OCI-LY7 (cell line): ENCODE measurements at regions not wholly inside any gene's neighbourhood (a gene's known extent, or its start where the extent isn't known, plus 50 kb on each side); places are given as distances from the start of the nearest gene placed in this dataset.

Source experiments
- BruUV-seq: library from RNA; stranded (reverse); fragments of 400-500 nt; replicated peaks from 2 replicates; lab custom pipeline; 2021; lab: Mats Ljungman, UMichigan
- CTCF ChIA-PET: fragments of 300-600 bp; sonication (Branson Sonifier 250); formaldehyde crosslinking; loops from one replicate; lab custom pipeline; 2022; ENCODE audit warnings: antibody characterized with exemption; ENCODE audit not compliant: unreplicated experiment; lab: Charles Lee
- POLR2A ChIA-PET: fragments of 300-600 bp; sonication (Branson Sonifier 250); formaldehyde crosslinking; loops from one replicate; lab custom pipeline; 2022; ENCODE audit warnings: antibody characterized with exemption; lab: Charles Lee
- DNase-seq: peaks from one replicate; pipeline ENCODE4 v3.0.0-alpha.2; 2015; ENCODE audit warnings: low spot score
- H2AFZ ChIP-seq: fragments of 200-600 bp; sonication (generic), shearing (Covaris generic); 2 replicates; pipeline ENCODE4 v1.6.1; 2014; ENCODE audit warnings: mild to moderate bottlenecking, antibody characterized with exemption, low read length, moderate library complexity
- H3K27ac ChIP-seq: fragments of 200-600 bp; sonication (generic); 2 replicates; pipeline ENCODE4 v1.5.1; 2014; ENCODE audit warnings: mixed run types, low read depth, mild to moderate bottlenecking, moderate library complexity, low read length, inconsistent platforms; ENCODE audit not compliant: poor library complexity, severe bottlenecking
- H3K36me3 ChIP-seq: fragments of 200-600 bp; sonication (generic); 2 replicates; pipeline ENCODE4 v1.6.1; 2014; ENCODE audit warnings: mild to moderate bottlenecking, antibody characterized with exemption, low read length, moderate library complexity, mixed read lengths; ENCODE audit not compliant: insufficient read depth
- H3K4me1 ChIP-seq: fragments of 200-600 bp; sonication (generic); 2 replicates; pipeline ENCODE4 v1.5.1; 2014; ENCODE audit warnings: mild to moderate bottlenecking, low read length; ENCODE audit not compliant: insufficient read depth, poor library complexity, severe bottlenecking
- H3K4me2 ChIP-seq: fragments of 200-600 bp; sonication (generic); 2 replicates; pipeline ENCODE4 v1.6.1; 2014; ENCODE audit warnings: mild to moderate bottlenecking, low read length
- H3K4me3 ChIP-seq: fragments of 200-600 bp; sonication (generic); 2 replicates; pipeline ENCODE4 v1.5.1; 2014; ENCODE audit warnings: mild to moderate bottlenecking, low read depth, low read length; ENCODE audit not compliant: poor library complexity, severe bottlenecking
- H3K79me2 ChIP-seq: fragments of 200-600 bp; sonication (generic); 2 replicates; pipeline ENCODE4 v1.6.1; 2016; ENCODE audit warnings: low read depth, mild to moderate bottlenecking, low read length, moderate library complexity, mixed read lengths; ENCODE audit not compliant: insufficient read depth
- H3K9me2 ChIP-seq: fragments of 200-600 bp; sonication (generic); 2 replicates; pipeline ENCODE4 v1.6.1; 2016; ENCODE audit warnings: mild to moderate bottlenecking, low read length, mixed read lengths; ENCODE audit not compliant: insufficient read depth
- H3K9me3 ChIP-seq: fragments of 200-600 bp; sonication (generic); 2 replicates; pipeline ENCODE4 v1.6.1; 2014; ENCODE audit warnings: mild to moderate bottlenecking, mixed run types, low read length, mixed read lengths
- H4K20me1 ChIP-seq: fragments of 200-600 bp; sonication (generic); 2 replicates; pipeline ENCODE4 v1.6.1; 2014; ENCODE audit warnings: mild to moderate bottlenecking, antibody characterized with exemption, low read length, moderate library complexity, mixed read lengths; ENCODE audit not compliant: insufficient read depth
- EZH2phosphoT487 ChIP-seq: fragments of 200-600 bp; sonication (generic); IDR thresholded peaks from 2 replicates; pipeline ENCODE4 v1.6.1; 2018; ENCODE audit warnings: low read depth, borderline replicate concordance, mild to moderate bottlenecking, mixed run types, antibody characterized with exemption, low read length, moderate library complexity, mixed read lengths
- intact Hi-C: fragments of 100-400 bp; cut with micrococcal nuclease; formaldehyde crosslinking; loops from one replicate; pipeline ENCODE4 v1.10.0; 2022; ENCODE audit not compliant: unreplicated experiment
- TF ChIP-seq, protein P1 (sequence below): fragments of 200-600 bp; sonication (generic); conservative IDR thresholded peaks from 2 replicates; pipeline ENCODE4 v1.5.1; 2014; ENCODE audit warnings: mild to moderate bottlenecking, antibody characterized with exemption, low read length, moderate library complexity, mixed read lengths

DNA sequence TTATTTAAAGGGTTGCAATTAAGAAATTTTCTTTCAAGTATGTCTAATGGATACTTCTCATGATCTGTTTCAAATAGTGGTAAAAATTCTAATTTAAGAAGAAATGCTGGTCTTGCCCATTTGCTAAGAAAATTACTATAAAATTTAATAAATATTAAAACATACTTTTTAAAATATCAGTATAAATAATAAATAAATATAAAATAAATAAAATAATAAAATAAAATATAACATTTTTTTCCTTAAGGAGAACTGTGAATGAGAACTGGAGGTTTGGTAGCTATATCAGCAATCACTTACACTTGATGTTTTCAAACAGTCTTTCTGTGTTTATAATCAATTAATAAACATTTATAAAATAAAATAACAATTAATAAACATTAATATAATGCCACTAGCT lies 266.1 kb downstream of the HGF start:
- no peak for DNase-seq
- Histone ChIP-seq H3K9me3 (no peaks in the 10 kb centered on the region), H3K4me2 (no peak overlapping the region), H4K20me1 (no peaks in the 10 kb centered on the region), H3K4me3 (no peak overlapping the region), H3K9me2 (no peaks in the 10 kb centered on the region), H3K4me1 (no peaks in the 10 kb centered on the region), H2AFZ (no peak overlapping the region), H3K27ac (no peak overlapping the region), H3K79me2 (no peaks in the 10 kb centered on the region), H3K36me3 (no peaks in the 10 kb centered on the region)
- ChIA-PET POLR2A (interaction anchor here (1.1 to 1.4 kb wide), 2 partner anchors 10 to 17 kb away, joined by 3 to 5 read pairs; no protein-coding TSS in a partner anchor), CTCF (no interaction called here)
- TF ChIP-seq EZH2phosphoT487 = no peak
- TF ChIP-seq, protein P1, sequence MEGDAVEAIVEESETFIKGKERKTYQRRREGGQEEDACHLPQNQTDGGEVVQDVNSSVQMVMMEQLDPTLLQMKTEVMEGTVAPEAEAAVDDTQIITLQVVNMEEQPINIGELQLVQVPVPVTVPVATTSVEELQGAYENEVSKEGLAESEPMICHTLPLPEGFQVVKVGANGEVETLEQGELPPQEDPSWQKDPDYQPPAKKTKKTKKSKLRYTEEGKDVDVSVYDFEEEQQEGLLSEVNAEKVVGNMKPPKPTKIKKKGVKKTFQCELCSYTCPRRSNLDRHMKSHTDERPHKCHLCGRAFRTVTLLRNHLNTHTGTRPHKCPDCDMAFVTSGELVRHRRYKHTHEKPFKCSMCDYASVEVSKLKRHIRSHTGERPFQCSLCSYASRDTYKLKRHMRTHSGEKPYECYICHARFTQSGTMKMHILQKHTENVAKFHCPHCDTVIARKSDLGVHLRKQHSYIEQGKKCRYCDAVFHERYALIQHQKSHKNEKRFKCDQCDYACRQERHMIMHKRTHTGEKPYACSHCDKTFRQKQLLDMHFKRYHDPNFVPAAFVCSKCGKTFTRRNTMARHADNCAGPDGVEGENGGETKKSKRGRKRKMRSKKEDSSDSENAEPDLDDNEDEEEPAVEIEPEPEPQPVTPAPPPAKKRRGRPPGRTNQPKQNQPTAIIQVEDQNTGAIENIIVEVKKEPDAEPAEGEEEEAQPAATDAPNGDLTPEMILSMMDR = no peak
- BruUV-seq = no TSS peak
- intact Hi-C loops = loop anchor here (5.0 kb wide), 1 partner anchor 454 kb away; no protein-coding TSS in a partner anchor

DNA sequence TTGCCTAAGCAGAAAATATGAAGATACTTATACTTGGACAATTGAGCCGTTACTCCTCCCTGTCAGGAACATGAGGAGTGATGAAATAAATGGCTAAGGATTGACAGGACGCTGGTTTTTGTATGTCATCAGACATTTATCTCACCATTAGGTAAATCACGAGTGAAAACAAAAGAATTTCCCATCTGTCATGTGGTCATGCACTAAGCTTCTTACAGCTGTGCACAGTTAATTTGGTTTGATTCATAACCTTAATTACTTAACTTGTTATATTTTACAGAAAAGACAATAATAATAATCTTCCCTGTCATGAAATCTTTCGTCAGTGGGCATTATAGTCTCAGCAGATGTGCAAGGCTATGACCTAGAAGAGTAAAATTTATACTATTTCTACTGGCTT lies 266.5 kb downstream of the HGF start:
- no peak for DNase-seq

DNA sequence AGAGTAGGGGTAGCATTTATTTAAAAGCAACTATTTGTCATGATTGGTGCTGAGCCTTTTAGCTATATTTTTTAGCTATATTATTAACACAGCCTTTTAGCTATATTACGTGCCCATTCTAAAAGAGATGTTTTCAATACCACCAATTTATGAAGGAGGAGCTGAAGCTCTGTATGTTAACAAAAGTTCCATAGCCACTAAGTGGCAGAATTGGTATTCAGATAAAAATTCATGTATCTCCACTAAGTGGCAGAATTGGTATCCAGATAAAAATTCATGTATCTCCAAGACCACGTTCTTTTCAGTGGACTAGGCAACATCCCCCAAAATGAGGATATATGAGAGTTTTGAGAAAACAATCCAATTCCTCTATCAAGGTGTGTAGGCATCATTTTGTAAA lies 268.6 kb downstream of the HGF start:
- Histone ChIP-seq H3K27ac (no peak overlapping the region), H3K4me1 (no peaks in the 10 kb centered on the region), H3K4me3 (no peak overlapping the region), H3K36me3 (no peaks in the 10 kb centered on the region), H3K79me2 (no peaks in the 10 kb centered on the region), H3K9me3 (no peaks in the 10 kb centered on the region), H3K9me2 (no peaks in the 10 kb centered on the region), H4K20me1 (no peaks in the 10 kb centered on the region), H3K4me2 (no peak overlapping the region), H2AFZ (no peak overlapping the region)
- CTCF ChIA-PET = no interaction called here
- POLR2A ChIA-PET = interaction anchor here (0.6 to 1.5 kb wide), 3 partner anchors 13 to 455 kb away, joined by 4 to 5 read pairs (median 4); no protein-coding TSS in a partner anchor
- no peak for TF ChIP-seq EZH2phosphoT487
- TF ChIP-seq, protein P1 = 0 out of 2 replicates have a peak, but pooled peaks have one; percentile 40
- BruUV-seq = no TSS peak
- peak; percentile 1 for DNase-seq
- intact Hi-C loops = loop anchor here (5.0 kb wide), 1 partner anchor 456 kb away; no protein-coding TSS in a partner anchor

More for the DNA sequence above, 266.5 kb downstream of the HGF start:
- Histone ChIP-seq H3K4me2 (no peak overlapping the region), H3K27ac (no peak overlapping the region), H3K4me1 (no peaks in the 10 kb centered on the region), H3K9me2 (no peaks in the 10 kb centered on the region), H2AFZ (no peak overlapping the region), H3K79me2 (no peaks in the 10 kb centered on the region), H3K36me3 (no peaks in the 10 kb centered on the region), H3K4me3 (no peak overlapping the region), H3K9me3 (no peaks in the 10 kb centered on the region), H4K20me1 (no peaks in the 10 kb centered on the region)
- TF ChIP-seq, protein P1 = no peak
- no peak for TF ChIP-seq EZH2phosphoT487
- BruUV-seq = no TSS peak
- intact Hi-C loops = loop anchor here (5.0 kb wide), 1 partner anchor 454 kb away; no protein-coding TSS in a partner anchor
- ChIA-PET CTCF (no interaction called here), POLR2A (interaction anchor here (1.1 to 1.4 kb wide), 2 partner anchors 10 to 17 kb away, joined by 3 to 5 read pairs; no protein-coding TSS in a partner anchor)
